ENCODE measurements at regions not wholly inside any gene's neighbourhood (a gene's known extent, or its start where the extent isn't known, plus 50 kb on each side); places are given as distances from the start of the nearest gene placed in this dataset.
A peak's percentile ranks its signal among the peaks of the same experiment; 100 is the strongest.

- Histone ChIP-seq H3K9me3 (no peaks in the 10 kb centered on the region), H3K27ac (peak overlapping the region in 3 of 4 donors; percentile 47 to 65 (median 49)), H3K27me3 (no peaks in the 10 kb centered on the region), H3K4me1 (peaks cover 17% of the 10 kb centered on the region), H3K4me3 (no peak overlapping the region), H3K36me3 (replicated peaks in 1 of 2; ENCODE audit: insufficient read depth in 1 of 2, low read depth in 2 of 2) (no peaks in the 10 kb centered on the region)
- peak in 2 of 4 donors; percentile 11 to 14 for DNase-seq
- 32% methylated on average over 2 of the region's 2 CpGs for WGBS, 2 donors
- intact Hi-C loops (cut with DNase I): no loop called here
- TF ChIP-seq POLR2A (IDR thresholded peaks at IDR 0.05): no peak
- TF ChIP-seq CTCF (IDR thresholded peaks at IDR 0.05): no peak
- peak; percentile 45 for ATAC-seq
Observed at GRCh38 chr13:50319635-50320255, 304.5 kb downstream of the KCNRG start.

DNA sequence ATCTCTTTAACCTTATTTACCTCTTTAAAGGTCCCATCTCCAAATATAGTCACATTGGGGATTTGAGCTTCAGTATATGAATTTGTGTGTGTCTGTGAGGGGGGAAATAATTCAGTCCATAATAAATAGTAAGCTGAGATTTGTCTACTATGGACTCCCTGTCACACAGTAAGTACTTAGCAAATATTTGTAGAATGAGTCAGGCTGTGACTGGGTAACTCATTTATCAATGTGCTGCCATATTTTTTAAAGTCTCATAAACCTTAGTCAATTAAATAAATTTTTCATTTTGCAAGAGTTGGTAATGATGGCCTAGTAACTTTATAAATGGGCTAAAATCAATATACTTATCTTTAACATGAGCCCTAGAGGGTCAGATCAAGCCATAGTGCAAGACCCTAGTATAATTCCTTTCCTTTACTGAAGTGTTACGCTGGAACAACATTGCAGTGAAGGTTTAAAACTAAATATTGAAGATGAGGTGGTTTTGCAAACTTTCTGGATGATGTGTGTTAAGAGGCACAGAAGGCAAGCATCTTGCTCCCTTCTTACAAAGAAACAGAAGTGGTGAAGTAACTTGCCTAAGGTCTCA lies 305.1 kb downstream of the KCNRG start:
- no peak for DNase-seq
- no peaks in the 10 kb centered on the region for H3K9me3 ChIP-seq
- 0 to 4% methylated on average over 1 of the region's 1 CpG for WGBS, 2 donors
- no peaks in the 10 kb centered on the region for H3K27me3 ChIP-seq
- no peak overlapping the region for H3K4me3 ChIP-seq
- intact Hi-C loops (cut with DNase I): no loop called here
- peak; percentile 88 for ATAC-seq
- H3K27ac ChIP-seq: peak overlapping the region in 3 of 4 donors; percentile 47 to 65 (median 49)
- no peak for TF ChIP-seq POLR2A (IDR thresholded peaks at IDR 0.05)
- TF ChIP-seq CTCF (IDR thresholded peaks at IDR 0.05): no peak
- peaks cover 17% of the 10 kb centered on the region for H3K4me1 ChIP-seq
- no peaks in the 10 kb centered on the region for H3K36me3 ChIP-seq (replicated peaks in 1 of 2; ENCODE audit: insufficient read depth in 1 of 2, low read depth in 2 of 2)

GRCh38 chr13:50322006-50322405 lies 306.8 kb downstream of the KCNRG start:
- ATAC-seq: no peak

DNA sequence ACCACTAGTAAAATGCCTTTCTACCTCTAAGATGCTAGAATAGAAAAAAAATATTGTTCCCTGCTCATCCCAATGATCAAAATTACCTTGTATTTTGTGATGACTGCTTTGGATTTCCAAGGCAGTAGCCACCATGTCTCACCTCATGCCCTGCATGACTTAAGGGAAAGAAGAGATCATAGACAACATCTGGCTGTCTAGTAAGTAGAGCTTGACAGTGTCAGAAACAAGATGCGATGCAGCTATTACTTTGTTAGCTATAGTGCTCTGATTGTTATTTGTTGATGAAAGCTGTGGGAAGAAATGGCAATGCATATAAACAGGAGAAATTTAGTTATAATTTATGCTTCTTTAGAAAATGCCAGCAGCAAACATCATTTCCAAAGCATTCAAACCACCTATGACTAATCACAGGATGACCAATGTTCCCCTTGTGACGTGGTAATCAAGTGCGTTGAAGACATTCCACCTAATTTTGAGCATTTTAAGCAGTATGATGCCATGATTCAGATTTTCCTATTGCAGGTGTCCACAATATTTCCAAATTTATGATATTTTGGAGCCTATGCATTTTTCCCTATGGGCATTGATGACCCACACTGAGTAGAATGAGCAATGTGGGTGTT lies 308.3 kb downstream of the KCNRG start:
- H3K27me3 ChIP-seq: no peaks in the 10 kb centered on the region
- intact Hi-C loops (cut with DNase I): no loop called here
- DNase-seq: no peak
- TF ChIP-seq CTCF (IDR thresholded peaks at IDR 0.05) (no peak), POLR2A (IDR thresholded peaks at IDR 0.05) (no peak)
- no peak overlapping the region for H3K4me3 ChIP-seq
- no peak for ATAC-seq
- 90 to 91% methylated on average over 3 of the region's 3 CpGs for WGBS, 2 donors
- H3K36me3 ChIP-seq (replicated peaks in 1 of 2; ENCODE audit: insufficient read depth in 1 of 2, low read depth in 2 of 2): no peaks in the 10 kb centered on the region
- no peak overlapping the region for H3K27ac ChIP-seq
- H3K9me3 ChIP-seq: no peaks in the 10 kb centered on the region
- peaks cover 17% of the 10 kb centered on the region for H3K4me1 ChIP-seq

More at GRCh38 chr13:50322006-50322405, 306.8 kb downstream of the KCNRG start:
- Histone ChIP-seq H3K9me3 (no peaks in the 10 kb centered on the region), H3K4me3 (no peak overlapping the region), H3K27ac (peak overlapping the region in 1 of 4 donors; percentile 7), H3K27me3 (no peaks in the 10 kb centered on the region), H3K36me3 (replicated peaks in 1 of 2; ENCODE audit: insufficient read depth in 1 of 2, low read depth in 2 of 2) (no peaks in the 10 kb centered on the region), H3K4me1 (peaks cover 17% of the 10 kb centered on the region)
- 62 to 91% methylated on average over 3 of the region's 3 CpGs for WGBS, 2 donors
- TF ChIP-seq CTCF (IDR thresholded peaks at IDR 0.05): no peak
- TF ChIP-seq POLR2A (IDR thresholded peaks at IDR 0.05): no peak
- intact Hi-C loops (cut with DNase I): no loop called here
- no peak for DNase-seq

Measured in body of pancreas (tissue), 4 donors.